ENCODE measurements at regions not wholly inside any gene's neighbourhood (a gene's known extent, or its start where the extent isn't known, plus 50 kb on each side); places are given as distances from the start of the nearest gene placed in this dataset.

DNA sequence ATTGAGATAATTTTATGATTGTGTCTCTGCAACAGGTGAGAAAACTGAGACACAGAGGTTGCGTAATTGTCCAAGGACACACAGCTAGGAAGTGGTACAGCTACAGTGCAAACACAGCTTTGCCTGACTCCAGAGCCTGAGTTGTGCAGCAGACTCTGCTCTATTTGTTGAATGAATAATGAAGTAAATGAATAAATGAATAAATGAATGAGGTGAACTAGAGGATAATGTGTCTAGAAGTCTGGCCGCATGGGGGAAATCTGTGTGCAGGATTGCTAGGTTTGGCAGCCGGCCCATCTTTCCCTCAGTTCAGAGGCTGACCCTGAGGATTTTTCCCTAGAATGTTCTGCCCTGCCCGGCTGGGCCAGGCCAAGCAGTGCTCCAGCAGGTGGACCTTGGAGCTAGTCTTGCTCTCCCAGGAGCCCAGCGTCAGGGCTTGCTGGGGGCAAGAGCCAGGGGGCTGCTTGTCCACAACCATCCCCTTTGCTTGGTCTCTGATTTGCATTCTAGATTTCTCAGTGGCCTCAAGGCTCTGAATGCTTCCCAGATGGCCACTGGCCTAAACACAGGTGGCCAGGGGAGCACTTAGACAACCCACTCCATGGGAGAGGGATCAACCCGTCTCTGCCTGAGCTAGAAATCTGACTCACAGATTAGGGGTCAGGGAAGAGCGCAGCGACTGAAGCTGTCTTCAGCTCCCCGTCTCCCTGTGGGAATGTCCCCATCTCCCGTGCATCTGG is 225.2 kb downstream of the C12orf75 start:
- Histone ChIP-seq H3K27me3 (replicated peaks; ENCODE audit: control insufficient read depth, insufficient read depth, low read length) (no peaks in the 10 kb centered on the region; the same call in 1 of the 2 replicates), H3K4me3 (replicated peaks; ENCODE audit: low read depth, low read length) (no peak overlapping the region), H3K36me3 (ENCODE audit: control insufficient read depth, insufficient read depth, low read length) (no peaks in the 10 kb centered on the region)
- TF ChIP-seq, protein P1, sequence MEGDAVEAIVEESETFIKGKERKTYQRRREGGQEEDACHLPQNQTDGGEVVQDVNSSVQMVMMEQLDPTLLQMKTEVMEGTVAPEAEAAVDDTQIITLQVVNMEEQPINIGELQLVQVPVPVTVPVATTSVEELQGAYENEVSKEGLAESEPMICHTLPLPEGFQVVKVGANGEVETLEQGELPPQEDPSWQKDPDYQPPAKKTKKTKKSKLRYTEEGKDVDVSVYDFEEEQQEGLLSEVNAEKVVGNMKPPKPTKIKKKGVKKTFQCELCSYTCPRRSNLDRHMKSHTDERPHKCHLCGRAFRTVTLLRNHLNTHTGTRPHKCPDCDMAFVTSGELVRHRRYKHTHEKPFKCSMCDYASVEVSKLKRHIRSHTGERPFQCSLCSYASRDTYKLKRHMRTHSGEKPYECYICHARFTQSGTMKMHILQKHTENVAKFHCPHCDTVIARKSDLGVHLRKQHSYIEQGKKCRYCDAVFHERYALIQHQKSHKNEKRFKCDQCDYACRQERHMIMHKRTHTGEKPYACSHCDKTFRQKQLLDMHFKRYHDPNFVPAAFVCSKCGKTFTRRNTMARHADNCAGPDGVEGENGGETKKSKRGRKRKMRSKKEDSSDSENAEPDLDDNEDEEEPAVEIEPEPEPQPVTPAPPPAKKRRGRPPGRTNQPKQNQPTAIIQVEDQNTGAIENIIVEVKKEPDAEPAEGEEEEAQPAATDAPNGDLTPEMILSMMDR (IDR thresholded peaks at IDR 0.05; ENCODE audit: insufficient read depth, low read length, poor library complexity, severe bottlenecking) = no peak
- no peak for DNase-seq (ENCODE audit: extremely low read depth, insufficient read length)

DNA sequence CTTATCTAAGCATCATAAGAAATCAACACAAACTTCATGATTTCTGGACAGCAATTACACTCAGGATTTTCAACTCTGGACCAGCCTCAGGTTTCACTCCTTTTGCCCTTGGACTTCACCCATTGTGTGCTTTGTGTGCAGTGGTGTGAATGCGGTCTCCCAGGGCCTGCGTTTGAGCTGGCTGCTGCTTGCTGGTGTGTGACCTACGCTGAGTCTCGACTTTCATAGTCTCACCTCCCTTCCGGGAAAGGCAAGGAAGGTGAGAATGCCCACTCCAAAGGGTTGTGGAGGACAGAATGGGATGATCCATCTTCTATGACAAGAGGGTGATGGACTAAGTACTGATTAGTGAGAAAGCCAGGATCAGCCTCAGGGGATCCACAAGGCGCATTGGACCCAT is 228.8 kb downstream of the C12orf75 start:
- Histone ChIP-seq H3K36me3 (ENCODE audit: control insufficient read depth, insufficient read depth, low read length) (no peaks in the 10 kb centered on the region), H3K27me3 (replicated peaks; ENCODE audit: control insufficient read depth, insufficient read depth, low read length) (no peaks in the 10 kb centered on the region; the same call in 1 of the 2 replicates), H3K4me3 (replicated peaks; ENCODE audit: low read depth, low read length) (no peak overlapping the region)
- DNase-seq (ENCODE audit: extremely low read depth, insufficient read length) = no peak
- TF ChIP-seq, protein P1 (IDR thresholded peaks at IDR 0.05; ENCODE audit: insufficient read depth, low read length, poor library complexity, severe bottlenecking) = no peak

DNA sequence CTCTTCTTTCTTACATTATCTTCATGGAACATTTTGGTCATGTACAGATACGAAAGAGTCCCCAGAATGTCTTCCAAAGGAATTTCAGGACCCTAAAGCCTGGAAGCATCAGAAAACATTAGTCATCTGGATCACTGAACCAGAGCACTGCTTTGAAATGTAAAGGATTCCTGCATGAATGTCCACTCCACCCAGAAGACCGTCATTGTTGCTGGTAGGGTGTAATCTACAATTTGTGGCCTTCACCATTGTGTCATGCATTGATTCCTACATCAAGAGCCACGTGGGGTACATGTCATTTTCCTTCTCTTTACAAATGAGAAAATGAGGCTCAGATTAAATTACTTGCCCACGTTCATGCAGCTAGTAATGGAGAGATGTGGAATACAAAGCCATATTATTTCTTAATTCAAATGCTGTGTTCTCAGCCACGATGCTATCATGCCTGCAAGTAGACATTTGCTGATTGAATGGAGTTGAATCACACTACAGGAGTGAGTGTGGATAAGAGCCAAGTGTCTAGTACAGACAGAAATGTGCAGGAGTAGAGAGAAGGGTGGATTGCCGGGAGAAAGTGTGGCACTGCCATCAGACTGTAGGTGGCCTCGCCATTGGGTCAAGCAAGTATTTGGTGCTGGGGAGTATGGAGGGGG is 231.2 kb downstream of the C12orf75 start:
- no peaks in the 10 kb centered on the region for H3K36me3 ChIP-seq (ENCODE audit: control insufficient read depth, insufficient read depth, low read length)
- TF ChIP-seq, protein P1 (IDR thresholded peaks at IDR 0.05; ENCODE audit: insufficient read depth, low read length, poor library complexity, severe bottlenecking) = no peak
- H3K27me3 ChIP-seq (replicated peaks; ENCODE audit: control insufficient read depth, insufficient read depth, low read length) = no peaks in the 10 kb centered on the region
- H3K4me3 ChIP-seq (replicated peaks; ENCODE audit: low read depth, low read length) = no peak overlapping the region
- DNase-seq (ENCODE audit: extremely low read depth, insufficient read length) = no peak

DNA sequence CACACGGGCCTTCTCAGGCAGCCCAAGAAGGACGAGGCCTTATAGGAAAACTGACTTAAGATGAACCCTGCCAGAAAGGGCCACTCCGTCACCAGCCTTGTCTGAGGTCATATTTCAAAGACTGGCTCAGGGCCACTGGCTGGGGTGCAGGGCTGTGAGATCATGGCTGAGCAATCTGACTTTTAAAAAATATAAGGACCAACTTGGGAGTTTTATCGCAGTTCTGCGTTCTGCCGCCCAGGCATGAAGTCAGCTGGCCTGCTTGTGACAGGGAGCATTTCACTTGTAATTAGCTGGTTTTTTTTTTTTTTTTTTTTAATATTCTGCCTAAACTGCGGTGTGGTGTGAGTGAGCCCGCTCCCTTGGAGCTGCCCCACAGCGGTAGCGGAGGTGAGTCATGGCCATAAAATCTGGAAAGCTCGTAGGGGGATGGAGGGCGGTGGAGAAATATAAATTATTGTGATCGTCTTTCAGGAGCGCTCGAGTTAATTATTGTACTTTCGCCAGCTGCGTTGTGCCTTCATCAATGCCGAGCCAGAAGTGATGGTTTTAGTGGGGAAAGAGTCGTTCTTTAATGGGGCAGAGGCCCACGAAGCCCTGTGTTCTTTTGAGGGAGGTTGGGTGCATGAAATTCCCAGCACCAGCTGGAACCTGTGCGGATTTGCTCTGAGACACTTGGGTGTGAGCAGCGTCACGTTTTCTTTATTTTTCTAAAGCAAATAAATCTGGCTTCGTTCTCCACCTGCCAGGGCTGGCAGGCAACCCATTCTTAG is 231.9 kb downstream of the C12orf75 start:
- TF ChIP-seq, protein P1 (IDR thresholded peaks at IDR 0.05; ENCODE audit: insufficient read depth, low read length, poor library complexity, severe bottlenecking) = no peak
- Histone ChIP-seq H3K36me3 (ENCODE audit: control insufficient read depth, insufficient read depth, low read length) (no peaks in the 10 kb centered on the region), H3K27me3 (replicated peaks; ENCODE audit: control insufficient read depth, insufficient read depth, low read length) (no peaks in the 10 kb centered on the region), H3K4me3 (replicated peaks; ENCODE audit: low read depth, low read length) (no peak overlapping the region)
- DNase-seq (ENCODE audit: extremely low read depth, insufficient read length) = no peak

GRCh38 chr12:105567061-105567460 is 236.6 kb downstream of the C12orf75 start:
- Histone ChIP-seq H3K36me3 (ENCODE audit: control insufficient read depth, insufficient read depth, low read length) (no peaks in the 10 kb centered on the region), H3K4me3 (replicated peaks; ENCODE audit: low read depth, low read length) (no peak overlapping the region), H3K27me3 (replicated peaks; ENCODE audit: control insufficient read depth, insufficient read depth, low read length) (no peaks in the 10 kb centered on the region)
- TF ChIP-seq, protein P1 (IDR thresholded peaks at IDR 0.05; ENCODE audit: insufficient read depth, low read length, poor library complexity, severe bottlenecking) = no peak
- no peak for DNase-seq (ENCODE audit: extremely low read depth, insufficient read length)
